ENCODE measurements at regions not wholly inside any gene's neighbourhood (a gene's known extent, or its start where the extent isn't known, plus 50 kb on each side); places are given as distances from the start of the nearest gene placed in this dataset.

- TF ChIP-seq CTCF (IDR thresholded peaks at IDR 0.05) (no peak), SIN3A (IDR thresholded peaks at IDR 0.05; ENCODE audit: borderline replicate concordance, insufficient read depth, low read depth, low read length) (no peak)
These were observed 127.3 kb downstream of the ZNF621 start for GRCh38 chr3:40652072-40652471.
